ENCODE measurements at regions not wholly inside any gene's neighbourhood (a gene's known extent, or its start where the extent isn't known, plus 50 kb on each side); places are given as distances from the start of the nearest gene placed in this dataset.

DNA sequence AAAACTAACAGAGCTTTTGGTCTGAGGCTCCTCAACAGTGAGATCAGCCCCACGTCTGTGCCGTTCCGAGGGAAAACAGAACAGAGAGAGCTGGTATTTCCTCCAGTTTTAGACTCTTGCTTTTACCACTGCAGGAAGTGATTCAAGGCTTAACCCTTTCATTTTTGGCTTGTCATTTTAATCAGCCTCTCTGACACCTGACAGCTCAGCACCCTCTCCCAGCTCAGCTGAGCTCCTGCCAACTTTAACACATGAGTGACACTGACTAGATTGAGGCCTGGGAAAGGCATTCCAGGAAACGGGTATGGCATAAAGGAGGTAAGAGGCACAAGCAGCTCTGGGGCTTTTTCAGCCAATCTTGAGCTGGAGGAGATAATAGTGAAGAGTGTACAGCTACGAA lies 239.4 kb upstream of the SKOR2 start:
- TF ChIP-seq, protein P1, sequence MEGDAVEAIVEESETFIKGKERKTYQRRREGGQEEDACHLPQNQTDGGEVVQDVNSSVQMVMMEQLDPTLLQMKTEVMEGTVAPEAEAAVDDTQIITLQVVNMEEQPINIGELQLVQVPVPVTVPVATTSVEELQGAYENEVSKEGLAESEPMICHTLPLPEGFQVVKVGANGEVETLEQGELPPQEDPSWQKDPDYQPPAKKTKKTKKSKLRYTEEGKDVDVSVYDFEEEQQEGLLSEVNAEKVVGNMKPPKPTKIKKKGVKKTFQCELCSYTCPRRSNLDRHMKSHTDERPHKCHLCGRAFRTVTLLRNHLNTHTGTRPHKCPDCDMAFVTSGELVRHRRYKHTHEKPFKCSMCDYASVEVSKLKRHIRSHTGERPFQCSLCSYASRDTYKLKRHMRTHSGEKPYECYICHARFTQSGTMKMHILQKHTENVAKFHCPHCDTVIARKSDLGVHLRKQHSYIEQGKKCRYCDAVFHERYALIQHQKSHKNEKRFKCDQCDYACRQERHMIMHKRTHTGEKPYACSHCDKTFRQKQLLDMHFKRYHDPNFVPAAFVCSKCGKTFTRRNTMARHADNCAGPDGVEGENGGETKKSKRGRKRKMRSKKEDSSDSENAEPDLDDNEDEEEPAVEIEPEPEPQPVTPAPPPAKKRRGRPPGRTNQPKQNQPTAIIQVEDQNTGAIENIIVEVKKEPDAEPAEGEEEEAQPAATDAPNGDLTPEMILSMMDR (IDR thresholded peaks at IDR 0.05; ENCODE audit: low read length) = no peak
- TF ChIP-seq EZH2 (IDR thresholded peaks at IDR 0.05; ENCODE audit: borderline replicate concordance, low read length) = no peak

Data from OCI-LY1 (cell line).